ENCODE measurements at regions not wholly inside any gene's neighbourhood (a gene's known extent, or its start where the extent isn't known, plus 50 kb on each side); places are given as distances from the start of the nearest gene placed in this dataset.

DNA sequence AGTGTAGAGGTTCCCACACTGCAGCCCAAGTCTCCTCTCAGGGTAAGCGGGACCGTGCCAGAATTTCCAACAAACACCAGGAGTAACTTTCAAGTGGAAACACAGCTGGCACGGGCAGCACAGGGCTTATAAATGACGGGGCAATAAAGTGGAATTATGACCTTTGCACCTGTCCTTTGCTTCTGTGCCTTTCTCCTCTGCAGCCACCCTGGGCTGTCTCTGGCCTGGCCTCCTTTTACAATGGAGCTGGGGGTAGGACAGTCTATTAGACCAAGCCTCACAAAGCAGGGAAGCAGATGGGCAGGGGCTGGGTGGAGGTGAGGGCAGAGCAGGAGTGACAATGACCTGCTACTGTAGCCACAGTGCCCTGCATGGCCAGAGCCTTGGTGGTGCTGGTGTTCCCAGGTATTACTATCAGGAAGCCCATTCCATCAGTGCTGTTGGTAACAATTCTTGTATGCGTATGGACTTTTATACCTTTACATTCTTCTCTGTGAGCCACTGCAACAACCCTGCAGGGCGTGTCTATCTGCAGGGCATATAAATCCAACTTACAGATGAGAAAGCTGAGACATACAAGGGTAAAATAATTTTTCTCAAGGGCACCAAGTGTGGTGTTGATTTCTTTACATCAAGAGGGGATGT, 387.8 kb downstream of the CTTN start:
- H3K36me3 ChIP-seq (ENCODE audit: control insufficient read depth, insufficient read depth, low read length), result peaks cover 11% of the 10 kb centered on the region
- 62% methylated on average over 2 of the region's 6 CpGs for WGBS (ENCODE audit: insufficient coverage)
- DNase-seq (ENCODE audit: low read depth in 4 of 6, low spot score in 6 of 6), result no peak
- no peaks in the 10 kb centered on the region for H3K9me3 ChIP-seq (ENCODE audit: control insufficient read depth, insufficient read depth, low read length)
- no peak overlapping the region for H3K4me3 ChIP-seq (ENCODE audit: low read depth, low read length)
- peaks cover 14% of the 10 kb centered on the region for H3K4me1 ChIP-seq (ENCODE audit: control insufficient read depth, insufficient read depth, low read length)
- H3K27me3 ChIP-seq (ENCODE audit: control insufficient read depth, insufficient read depth, low read length), result no peaks in the 10 kb centered on the region
- H3K27ac ChIP-seq (ENCODE audit: low read depth, low read length), result no peak overlapping the region

DNA sequence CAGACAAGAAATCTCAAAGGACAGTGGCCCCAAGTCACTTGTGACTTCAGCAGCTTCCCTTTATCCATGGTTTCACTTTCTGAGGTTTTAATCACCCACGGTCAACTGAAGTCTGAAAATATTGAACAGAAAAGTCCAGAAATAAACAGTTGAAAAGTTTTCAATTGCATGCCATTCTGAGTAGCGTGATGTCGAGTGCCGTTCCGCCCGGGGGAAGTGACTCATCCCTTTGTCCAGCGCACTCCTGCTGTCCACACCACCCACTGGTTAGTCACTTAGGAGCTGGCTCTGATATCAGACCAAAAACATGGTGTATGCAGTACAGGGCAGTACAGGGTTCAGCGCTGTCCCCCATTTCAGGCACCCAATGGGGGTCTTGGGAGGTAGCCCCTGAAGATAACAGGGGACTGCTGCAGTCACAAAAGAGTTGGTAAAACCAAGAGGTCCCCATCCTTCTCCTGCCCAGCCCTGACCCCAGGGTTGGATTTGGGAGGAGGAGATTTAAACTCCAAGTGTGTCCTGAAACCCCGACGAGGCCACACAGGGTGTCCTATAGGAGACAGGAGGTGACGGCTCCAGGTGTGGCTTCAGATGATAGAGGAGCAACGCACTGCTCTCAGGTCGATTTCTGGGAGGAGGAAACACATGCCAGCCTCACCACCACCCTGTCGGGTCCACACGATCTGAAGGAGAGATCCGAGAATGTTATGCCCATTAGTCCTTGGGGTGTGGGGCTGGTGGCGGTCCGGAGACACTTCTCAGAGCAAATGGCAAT, 390.1 kb downstream of the CTTN start:
- H3K27me3 ChIP-seq (ENCODE audit: control insufficient read depth, insufficient read depth, low read length), result no peaks in the 10 kb centered on the region
- peaks cover 14% of the 10 kb centered on the region for H3K4me1 ChIP-seq (ENCODE audit: control insufficient read depth, insufficient read depth, low read length)
- 92% methylated on average over 14 of the region's 18 CpGs for WGBS (ENCODE audit: insufficient coverage)
- peaks cover 7% of the 10 kb centered on the region for H3K9me3 ChIP-seq (ENCODE audit: control insufficient read depth, insufficient read depth, low read length)
- H3K36me3 ChIP-seq (ENCODE audit: control insufficient read depth, insufficient read depth, low read length), result peaks cover 11% of the 10 kb centered on the region
- no peak for DNase-seq (ENCODE audit: low read depth in 4 of 6, low spot score in 6 of 6)
- H3K4me3 ChIP-seq (ENCODE audit: low read depth, low read length), result no peak overlapping the region
- no peak overlapping the region for H3K27ac ChIP-seq (ENCODE audit: low read depth, low read length)

DNA sequence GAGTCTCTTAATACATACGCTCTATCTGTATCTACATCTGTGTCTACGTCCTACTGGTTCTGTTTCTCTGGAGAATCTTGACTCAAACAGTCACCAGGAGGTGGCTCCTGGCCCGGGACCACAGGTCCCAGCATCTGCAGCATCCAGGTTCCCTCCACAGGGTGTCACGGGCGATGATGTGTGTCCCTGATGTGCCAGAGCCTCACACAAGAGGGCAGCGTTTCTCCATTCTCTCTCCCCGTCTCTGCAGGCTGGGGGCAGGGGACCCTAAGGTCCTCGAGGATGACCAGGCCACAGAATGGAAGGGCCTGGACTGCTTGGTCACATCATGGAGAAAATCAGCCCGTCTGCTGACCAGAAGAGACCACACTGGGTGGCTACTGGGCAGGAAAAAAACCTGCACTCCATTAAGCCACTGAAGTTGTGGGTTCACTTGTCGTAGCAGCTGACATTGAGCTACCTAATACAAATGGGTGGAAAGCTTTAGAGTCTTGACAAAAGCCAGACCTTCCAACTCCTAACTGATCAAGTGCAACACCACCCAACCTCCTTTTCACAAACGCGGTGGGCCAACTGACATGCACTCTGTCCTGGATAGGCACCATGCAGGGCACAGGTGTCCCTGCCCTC, 392.5 kb downstream of the CTTN start:
- H3K27me3 ChIP-seq (ENCODE audit: control insufficient read depth, insufficient read depth, low read length), result no peaks in the 10 kb centered on the region
- H3K9me3 ChIP-seq (ENCODE audit: control insufficient read depth, insufficient read depth, low read length), result peaks cover 9% of the 10 kb centered on the region
- 81% methylated on average over 11 of the region's 12 CpGs for WGBS (ENCODE audit: insufficient coverage)
- no peak overlapping the region for H3K27ac ChIP-seq (ENCODE audit: low read depth, low read length)
- no peak for DNase-seq (ENCODE audit: low read depth in 4 of 6, low spot score in 6 of 6)
- no peaks in the 10 kb centered on the region for H3K4me1 ChIP-seq (ENCODE audit: control insufficient read depth, insufficient read depth, low read length)
- H3K36me3 ChIP-seq (ENCODE audit: control insufficient read depth, insufficient read depth, low read length), result peaks cover 6% of the 10 kb centered on the region
- no peak overlapping the region for H3K4me3 ChIP-seq (ENCODE audit: low read depth, low read length)

DNA sequence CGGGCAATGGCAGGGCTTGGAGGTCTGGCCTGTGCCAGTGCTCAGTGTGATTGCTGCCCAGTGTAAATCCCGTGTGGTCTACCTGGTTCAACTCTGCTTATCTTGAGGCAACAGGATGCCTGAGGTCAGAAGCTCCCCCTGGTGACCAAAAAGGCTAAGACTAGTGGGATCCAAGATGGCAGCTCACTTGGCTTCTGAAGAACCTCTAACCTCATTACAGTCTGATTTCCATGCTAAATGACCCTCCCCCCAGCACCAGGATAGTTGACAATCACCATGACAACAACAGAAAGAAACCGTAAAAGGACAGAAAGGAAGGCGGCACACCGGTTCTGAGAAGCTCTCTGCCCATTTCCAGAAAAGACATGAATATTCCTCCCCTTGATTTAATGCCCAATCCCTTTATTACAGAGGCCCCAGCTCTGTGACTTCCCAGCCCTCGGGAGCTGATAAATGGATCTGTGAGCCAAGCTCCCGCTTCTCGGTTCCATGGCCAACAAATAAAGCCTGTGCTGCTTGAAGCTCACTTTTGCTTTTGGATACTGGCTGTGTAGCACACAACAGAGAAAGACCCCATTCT, 398.4 kb downstream of the CTTN start:
- peak in 1 of 6 donors; percentile 14 for DNase-seq (ENCODE audit: low read depth in 4 of 6, low spot score in 6 of 6)
- peaks cover 4% of the 10 kb centered on the region for H3K4me1 ChIP-seq (ENCODE audit: control insufficient read depth, insufficient read depth, low read length)
- WGBS (ENCODE audit: insufficient coverage), result 43% methylated on average over 8 of the region's 8 CpGs
- peaks cover 31% of the 10 kb centered on the region for H3K36me3 ChIP-seq (ENCODE audit: control insufficient read depth, insufficient read depth, low read length)
- H3K4me3 ChIP-seq (ENCODE audit: low read depth, low read length), result no peak overlapping the region
- peaks cover 9% of the 10 kb centered on the region for H3K9me3 ChIP-seq (ENCODE audit: control insufficient read depth, insufficient read depth, low read length)
- H3K27ac ChIP-seq (ENCODE audit: low read depth, low read length), result no peak overlapping the region
- no peaks in the 10 kb centered on the region for H3K27me3 ChIP-seq (ENCODE audit: control insufficient read depth, insufficient read depth, low read length)

DNA sequence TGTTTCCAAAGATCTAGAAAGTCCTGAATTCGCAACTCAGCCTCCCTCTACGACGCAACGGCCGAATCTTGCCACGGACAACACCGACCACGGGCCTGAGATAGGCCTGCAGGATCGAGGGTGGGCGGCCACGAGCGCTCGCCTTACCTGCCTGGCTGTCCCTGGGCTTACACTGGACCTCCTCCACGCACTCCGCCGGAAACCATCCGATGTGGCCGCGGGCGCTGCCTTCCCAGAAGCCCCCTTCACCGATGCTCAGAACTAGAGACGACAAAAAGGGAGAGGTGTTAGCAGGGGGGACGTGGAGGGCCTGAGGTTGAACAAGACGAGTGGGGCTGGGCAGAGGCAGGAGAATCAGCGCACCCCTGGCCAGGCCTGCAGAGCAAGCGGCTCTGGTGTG, 400.0 kb downstream of the CTTN start:
- H3K9me3 ChIP-seq (ENCODE audit: control insufficient read depth, insufficient read depth, low read length), result peaks cover 3% of the 10 kb centered on the region
- DNase-seq (ENCODE audit: low read depth in 4 of 6, low spot score in 6 of 6), result no peak
- 93% methylated on average over 26 of the region's 26 CpGs for WGBS (ENCODE audit: insufficient coverage)
- H3K27me3 ChIP-seq (ENCODE audit: control insufficient read depth, insufficient read depth, low read length), result no peaks in the 10 kb centered on the region
- H3K36me3 ChIP-seq (ENCODE audit: control insufficient read depth, insufficient read depth, low read length), result peaks cover 42% of the 10 kb centered on the region
- H3K4me1 ChIP-seq (ENCODE audit: control insufficient read depth, insufficient read depth, low read length), result peaks cover 4% of the 10 kb centered on the region
- H3K4me3 ChIP-seq (ENCODE audit: low read depth, low read length), result no peak overlapping the region
- no peak overlapping the region for H3K27ac ChIP-seq (ENCODE audit: low read depth, low read length)

- Histone ChIP-seq H3K4me1 (ENCODE audit: control insufficient read depth, insufficient read depth, low read length) (peaks cover 11% of the 10 kb centered on the region), H3K9me3 (ENCODE audit: control insufficient read depth, insufficient read depth, low read length) (no peaks in the 10 kb centered on the region), H3K27me3 (ENCODE audit: control insufficient read depth, insufficient read depth, low read length) (no peaks in the 10 kb centered on the region), H3K27ac (ENCODE audit: low read depth, low read length) (no peak overlapping the region), H3K4me3 (ENCODE audit: low read depth, low read length) (no peak overlapping the region), H3K36me3 (ENCODE audit: control insufficient read depth, insufficient read depth, low read length) (peaks cover 48% of the 10 kb centered on the region)
- WGBS (ENCODE audit: insufficient coverage), result 46% methylated on average over 3 of the region's 6 CpGs
- peak in 2 of 6 donors; percentile 18 to 52 for DNase-seq (ENCODE audit: low read depth in 4 of 6, low spot score in 6 of 6)
These were observed 401.1 kb downstream of the CTTN start for GRCh38 chr11:70799386-70799785.

- Histone ChIP-seq H3K9me3 (ENCODE audit: control insufficient read depth, insufficient read depth, low read length) (no peaks in the 10 kb centered on the region), H3K4me3 (ENCODE audit: low read depth, low read length) (no peak overlapping the region), H3K27ac (ENCODE audit: low read depth, low read length) (no peak overlapping the region), H3K36me3 (ENCODE audit: control insufficient read depth, insufficient read depth, low read length) (peaks cover 63% of the 10 kb centered on the region), H3K4me1 (ENCODE audit: control insufficient read depth, insufficient read depth, low read length) (peaks cover 19% of the 10 kb centered on the region), H3K27me3 (ENCODE audit: control insufficient read depth, insufficient read depth, low read length) (no peaks in the 10 kb centered on the region)
- WGBS (ENCODE audit: insufficient coverage), result 94% methylated on average over 6 of the region's 8 CpGs
- no peak for DNase-seq (ENCODE audit: low read depth in 4 of 6, low spot score in 6 of 6)
These were observed 403.9 kb downstream of the CTTN start for GRCh38 chr11:70802185-70802584.

DNA sequence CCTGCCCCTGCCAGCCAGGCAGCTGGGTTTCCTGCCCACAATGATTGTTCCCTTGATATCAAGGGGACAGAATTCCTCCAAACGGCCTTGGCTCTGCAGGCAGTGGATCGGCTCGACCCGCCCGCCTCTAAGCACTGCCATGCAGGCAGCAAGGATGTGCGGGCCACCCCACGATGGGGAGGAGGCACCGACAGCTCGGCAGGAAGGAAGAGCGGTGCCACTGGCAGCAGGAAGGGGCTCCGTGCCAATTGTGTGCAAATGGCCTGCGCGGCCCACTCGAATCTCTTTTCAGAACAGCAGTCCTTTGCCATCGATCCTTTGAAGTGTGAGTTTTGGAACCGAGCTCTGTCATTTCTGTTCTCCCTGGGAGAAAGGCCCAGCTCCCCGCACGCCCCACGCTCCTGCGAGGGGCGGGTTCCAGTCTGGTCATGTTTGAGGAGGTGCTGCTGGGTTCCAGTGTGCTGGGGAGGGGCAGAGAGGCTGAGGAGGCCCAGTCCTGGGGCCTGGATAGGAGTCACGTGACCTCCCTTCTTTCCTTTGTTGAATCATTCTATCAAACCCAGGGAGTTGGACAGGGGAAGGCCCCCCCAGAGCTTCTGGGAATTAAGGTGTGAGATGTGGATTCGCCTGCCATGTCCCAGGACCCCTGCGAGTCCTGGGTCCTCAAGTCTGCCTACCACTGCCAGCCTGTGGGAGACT, 406.0 kb downstream of the CTTN start:
- Histone ChIP-seq H3K9me3 (ENCODE audit: control insufficient read depth, insufficient read depth, low read length) (no peaks in the 10 kb centered on the region), H3K4me1 (ENCODE audit: control insufficient read depth, insufficient read depth, low read length) (peaks cover 19% of the 10 kb centered on the region), H3K4me3 (ENCODE audit: low read depth, low read length) (no peak overlapping the region), H3K27ac (ENCODE audit: low read depth, low read length) (no peak overlapping the region), H3K36me3 (ENCODE audit: control insufficient read depth, insufficient read depth, low read length) (peaks cover 53% of the 10 kb centered on the region), H3K27me3 (ENCODE audit: control insufficient read depth, insufficient read depth, low read length) (no peaks in the 10 kb centered on the region)
- 42% methylated on average over 23 of the region's 24 CpGs for WGBS (ENCODE audit: insufficient coverage)
- DNase-seq (ENCODE audit: low read depth in 4 of 6, low spot score in 6 of 6), result peak in 2 of 6 donors; percentile 43 to 57

- Histone ChIP-seq H3K27me3 (ENCODE audit: control insufficient read depth, insufficient read depth, low read length) (no peaks in the 10 kb centered on the region), H3K4me1 (ENCODE audit: control insufficient read depth, insufficient read depth, low read length) (peaks cover 14% of the 10 kb centered on the region), H3K9me3 (ENCODE audit: control insufficient read depth, insufficient read depth, low read length) (no peaks in the 10 kb centered on the region), H3K36me3 (ENCODE audit: control insufficient read depth, insufficient read depth, low read length) (peaks cover 55% of the 10 kb centered on the region), H3K27ac (ENCODE audit: low read depth, low read length) (no peak overlapping the region), H3K4me3 (ENCODE audit: low read depth, low read length) (no peak overlapping the region)
- DNase-seq (ENCODE audit: low read depth in 4 of 6, low spot score in 6 of 6), result no peak
- 65% methylated on average over 2 of the region's 7 CpGs for WGBS (ENCODE audit: insufficient coverage)
These were observed 406.9 kb downstream of the CTTN start for GRCh38 chr11:70805243-70805642.
